ENCODE measurements at regions not wholly inside any gene's neighbourhood (a gene's known extent, or its start where the extent isn't known, plus 50 kb on each side); places are given as distances from the start of the nearest gene placed in this dataset.

- H3K4me3 ChIP-seq (ENCODE audit: low read length): no peak overlapping the region
- TF ChIP-seq CTCF (conservative IDR thresholded peaks at IDR 0.05; ENCODE audit: low read depth, low read length): no peak
- DNase-seq (ENCODE audit: low read depth): no peak
These were observed 65.3 kb upstream of the ABLIM1 start for GRCh38 chr10:114723361-114723760.

DNA sequence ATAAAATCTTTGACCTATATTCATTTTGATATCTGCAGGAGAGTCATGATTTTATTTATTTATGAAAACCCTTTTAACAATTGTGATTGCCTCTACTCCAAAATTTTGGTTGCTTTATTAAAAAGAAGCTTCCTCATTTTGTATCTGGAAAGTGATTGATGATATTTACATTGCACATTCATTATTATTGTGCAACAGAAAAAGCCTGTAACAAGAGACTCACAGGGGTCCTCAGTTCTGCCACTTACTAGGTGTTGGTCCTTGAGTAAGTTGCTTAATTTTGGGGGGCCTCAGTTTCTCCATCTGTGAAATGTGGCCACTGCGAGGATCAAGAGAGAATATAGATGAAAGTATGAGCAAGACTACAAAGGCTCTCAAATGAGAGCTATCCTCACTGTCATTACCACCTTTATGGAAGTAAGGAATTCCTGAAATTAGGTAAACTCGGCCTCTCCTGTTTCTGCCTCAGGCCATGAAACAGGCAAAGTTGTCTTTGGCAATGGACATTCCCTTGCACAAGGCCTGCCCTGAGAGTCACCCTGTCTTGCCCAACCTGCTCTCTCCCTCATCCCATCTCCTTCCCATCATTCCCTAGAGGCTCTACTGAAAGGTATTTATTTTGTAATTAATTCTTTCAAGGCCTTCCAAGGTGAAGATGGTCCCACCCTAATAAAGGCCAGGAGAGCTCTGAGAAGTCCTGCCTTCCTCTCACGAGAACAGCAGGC lies 66.1 kb upstream of the ABLIM1 start:
- no peak overlapping the region for H3K4me3 ChIP-seq (ENCODE audit: low read length)
- DNase-seq (ENCODE audit: low read depth): no peak
- no peak for TF ChIP-seq CTCF (conservative IDR thresholded peaks at IDR 0.05; ENCODE audit: low read depth, low read length)

DNA sequence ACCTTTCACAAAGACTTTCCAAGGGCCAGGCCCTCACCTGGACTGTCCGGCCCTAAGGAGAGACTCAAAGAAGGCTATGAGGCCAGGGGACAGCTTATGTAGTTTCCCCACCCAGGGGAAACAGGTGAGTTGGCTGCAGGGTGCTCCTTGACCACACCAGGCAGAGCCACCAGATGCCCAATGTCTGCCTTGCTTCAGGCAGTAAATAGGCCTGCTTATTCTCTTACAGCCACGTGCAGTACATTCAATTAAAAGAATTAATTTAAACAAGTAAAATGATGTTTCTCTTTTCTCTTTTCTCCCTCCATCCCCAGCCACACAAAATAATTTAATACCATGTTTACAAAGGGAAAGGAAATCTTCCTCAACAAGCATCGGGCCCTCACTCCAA lies 66.6 kb upstream of the ABLIM1 start:
- DNase-seq (ENCODE audit: low read depth): no peak
- no peak for TF ChIP-seq CTCF (conservative IDR thresholded peaks at IDR 0.05; ENCODE audit: low read depth, low read length)
- no peak overlapping the region for H3K4me3 ChIP-seq (ENCODE audit: low read length)

DNA sequence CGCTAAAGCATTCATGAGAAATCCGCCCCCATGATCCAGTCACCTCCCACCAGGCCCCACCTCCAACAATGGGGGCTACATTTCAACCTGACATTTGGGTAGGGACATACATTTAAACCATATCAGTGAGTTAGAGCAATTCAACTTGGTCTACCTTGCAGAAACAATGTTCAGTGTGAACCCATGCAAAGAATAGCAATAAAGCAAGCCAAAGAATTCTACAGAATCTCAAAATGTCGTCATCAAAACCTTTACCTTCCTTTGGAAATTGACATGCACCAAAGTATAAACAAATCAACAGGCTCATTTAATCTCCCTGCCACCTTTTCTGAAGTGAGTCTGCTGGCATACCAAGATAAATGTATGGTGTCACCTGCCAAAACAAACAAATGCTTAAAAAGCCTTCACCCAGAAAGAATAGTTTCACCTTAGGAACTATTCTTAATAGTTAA lies 68.8 kb upstream of the ABLIM1 start:
- no peak for TF ChIP-seq CTCF (conservative IDR thresholded peaks at IDR 0.05; ENCODE audit: low read depth, low read length)
- H3K4me3 ChIP-seq (ENCODE audit: low read length): no peak overlapping the region
- DNase-seq (ENCODE audit: low read depth): no peak

GRCh38 chr10:114728325-114728724 lies 70.2 kb upstream of the ABLIM1 start:
- DNase-seq (ENCODE audit: low read depth): no peak
- TF ChIP-seq CTCF (conservative IDR thresholded peaks at IDR 0.05; ENCODE audit: low read depth, low read length): no peak
- H3K4me3 ChIP-seq (ENCODE audit: low read length): no peak overlapping the region

GRCh38 chr10:114729103-114729659 lies 71.1 kb upstream of the ABLIM1 start:
- DNase-seq (ENCODE audit: low read depth): no peak
- H3K4me3 ChIP-seq (ENCODE audit: low read length): no peak overlapping the region
- no peak for TF ChIP-seq CTCF (conservative IDR thresholded peaks at IDR 0.05; ENCODE audit: low read depth, low read length)

GRCh38 chr10:114730291-114730690 lies 72.2 kb upstream of the ABLIM1 start:
- no peak overlapping the region for H3K4me3 ChIP-seq (ENCODE audit: low read length)
- TF ChIP-seq CTCF (conservative IDR thresholded peaks at IDR 0.05; ENCODE audit: low read depth, low read length): no peak

More at GRCh38 chr10:114730291-114730690, 72.2 kb upstream of the ABLIM1 start:
- DNase-seq (ENCODE audit: low read depth): no peak
